Liver (tissue), 3 donors: ENCODE measurements at regions not wholly inside any gene's neighbourhood (a gene's known extent, or its start where the extent isn't known, plus 50 kb on each side); places are given as distances from the start of the nearest gene placed in this dataset.

Experiments used
- GABPA ChIP-seq, 2 donors: IDR thresholded peaks in 1 of 2; conservative IDR thresholded peaks in 1 of 2; 2 replicates each; pipeline ENCODE4 v1.6.1; 2016; ENCODE audit warnings: antibody characterized with exemption in 2 of 2, mild to moderate bottlenecking in 1 of 2, moderate library complexity in 1 of 2
- HNF4G ChIP-seq: IDR thresholded peaks from 2 replicates; pipeline ENCODE4 v1.6.1; 2016; ENCODE audit warnings: antibody characterized with exemption
- JUND ChIP-seq, 2 donors: IDR thresholded peaks; 2 replicates each; pipeline ENCODE4 v1.6.1; 2016; ENCODE audit warnings: antibody characterized with exemption in 2 of 2
- SP1 ChIP-seq: IDR thresholded peaks from 2 replicates; pipeline ENCODE4 v1.6.1; 2018; ENCODE audit warnings: antibody characterized with exemption, mild to moderate bottlenecking
- TAF1 ChIP-seq: conservative IDR thresholded peaks from 2 replicates; pipeline ENCODE4 v1.6.1; 2016; ENCODE audit warnings: antibody characterized with exemption, mild to moderate bottlenecking
- TF ChIP-seq, protein P1 (sequence below): fragments of 150-350 bp; IDR thresholded peaks from 2 replicates; pipeline ENCODE4 v1.5.1; 2017; ENCODE audit warnings: improper control_type of control experiment, low read depth, low read length; ENCODE audit not compliant: missing input control
- TF ChIP-seq, protein P2 (sequence below): IDR thresholded peaks from 2 replicates; pipeline ENCODE4 v1.6.1; 2016; ENCODE audit warnings: antibody characterized with exemption
- donor health status: healthy.
- donor health status: healthy.

DNA sequence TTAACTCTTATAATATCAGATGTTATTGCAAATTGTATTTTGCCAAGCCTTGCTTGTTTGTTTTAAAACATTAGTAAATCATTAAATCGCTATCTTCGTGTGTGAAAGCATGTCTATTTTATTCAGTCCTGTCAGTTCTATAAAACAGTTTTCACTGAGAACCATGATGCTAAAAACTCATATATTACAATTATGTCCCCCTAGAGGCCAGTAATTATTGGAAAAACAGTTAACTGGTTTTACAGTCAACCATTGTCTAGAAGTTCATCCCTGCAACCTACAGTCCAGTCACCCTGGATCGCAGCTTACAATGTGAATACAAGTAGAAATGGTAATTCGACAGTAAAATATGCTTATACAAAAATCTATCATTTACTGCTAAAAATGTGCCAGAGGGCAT, 311.5 kb upstream of the ROBO2 start:
- TF ChIP-seq, protein P1, sequence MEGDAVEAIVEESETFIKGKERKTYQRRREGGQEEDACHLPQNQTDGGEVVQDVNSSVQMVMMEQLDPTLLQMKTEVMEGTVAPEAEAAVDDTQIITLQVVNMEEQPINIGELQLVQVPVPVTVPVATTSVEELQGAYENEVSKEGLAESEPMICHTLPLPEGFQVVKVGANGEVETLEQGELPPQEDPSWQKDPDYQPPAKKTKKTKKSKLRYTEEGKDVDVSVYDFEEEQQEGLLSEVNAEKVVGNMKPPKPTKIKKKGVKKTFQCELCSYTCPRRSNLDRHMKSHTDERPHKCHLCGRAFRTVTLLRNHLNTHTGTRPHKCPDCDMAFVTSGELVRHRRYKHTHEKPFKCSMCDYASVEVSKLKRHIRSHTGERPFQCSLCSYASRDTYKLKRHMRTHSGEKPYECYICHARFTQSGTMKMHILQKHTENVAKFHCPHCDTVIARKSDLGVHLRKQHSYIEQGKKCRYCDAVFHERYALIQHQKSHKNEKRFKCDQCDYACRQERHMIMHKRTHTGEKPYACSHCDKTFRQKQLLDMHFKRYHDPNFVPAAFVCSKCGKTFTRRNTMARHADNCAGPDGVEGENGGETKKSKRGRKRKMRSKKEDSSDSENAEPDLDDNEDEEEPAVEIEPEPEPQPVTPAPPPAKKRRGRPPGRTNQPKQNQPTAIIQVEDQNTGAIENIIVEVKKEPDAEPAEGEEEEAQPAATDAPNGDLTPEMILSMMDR, result no peak
- TF ChIP-seq JUND (IDR thresholded peaks at IDR 0.05), result no peak
- TF ChIP-seq SP1, result no peak
- TF ChIP-seq TAF1, result no peak
- TF ChIP-seq, protein P2, sequence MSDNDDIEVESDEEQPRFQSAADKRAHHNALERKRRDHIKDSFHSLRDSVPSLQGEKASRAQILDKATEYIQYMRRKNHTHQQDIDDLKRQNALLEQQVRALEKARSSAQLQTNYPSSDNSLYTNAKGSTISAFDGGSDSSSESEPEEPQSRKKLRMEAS, result no peak
- TF ChIP-seq GABPA (IDR thresholded peaks at IDR 0.05 in 1 of 2, conservative IDR thresholded peaks at IDR 0.05 in 1 of 2), result no peak
- TF ChIP-seq HNF4G, result no peak
